ENCODE measurements at regions not wholly inside any gene's neighbourhood (a gene's known extent, or its start where the extent isn't known, plus 50 kb on each side); places are given as distances from the start of the nearest gene placed in this dataset.
"Not testable (repeated sequence)": the region's sequence is repeated elsewhere in the genome, so short reads cannot be mapped to it uniquely, and the experiment has no call there.

GRCh38 chr12:89875809-89876208, 167.2 kb upstream of the ATP2B1 start:
- H3K9ac ChIP-seq (ENCODE audit: low read depth, low read length) = no peak overlapping the region
- no peak overlapping the region for H3K4me3 ChIP-seq (ENCODE audit: low read length)
- no peaks in the 10 kb centered on the region for H3K27me3 ChIP-seq (ENCODE audit: insufficient read depth, low read length)
- H3K4me1 ChIP-seq (ENCODE audit: insufficient read depth, low read length) = no peaks in the 10 kb centered on the region
- no peaks in the 10 kb centered on the region for H3K36me3 ChIP-seq (ENCODE audit: insufficient read depth, low read depth, low read length)
- H3K9me3 ChIP-seq (ENCODE audit: insufficient read depth, low read depth, low read length) = peaks cover 4% of the 10 kb centered on the region; the same call in 1 of the 2 replicates
- H3K27ac ChIP-seq (ENCODE audit: low read length) = no peak overlapping the region

GRCh38 chr12:89875225-89875624, 166.6 kb upstream of the ATP2B1 start:
- no peaks in the 10 kb centered on the region for H3K36me3 ChIP-seq (ENCODE audit: insufficient read depth, low read depth, low read length)
- H3K9ac ChIP-seq (ENCODE audit: low read depth, low read length) = no peak overlapping the region
- no peak overlapping the region for H3K27ac ChIP-seq (ENCODE audit: low read length)
- no peaks in the 10 kb centered on the region for H3K27me3 ChIP-seq (ENCODE audit: insufficient read depth, low read length)
- no peak overlapping the region for H3K4me3 ChIP-seq (ENCODE audit: low read length)
- no peaks in the 10 kb centered on the region for H3K4me1 ChIP-seq (ENCODE audit: insufficient read depth, low read length)
- H3K9me3 ChIP-seq (ENCODE audit: insufficient read depth, low read depth, low read length) = peaks cover 7% of the 10 kb centered on the region

GRCh38 chr12:89874146-89874545, 165.5 kb upstream of the ATP2B1 start:
- Histone ChIP-seq H3K36me3 (ENCODE audit: insufficient read depth, low read depth, low read length) (no peaks in the 10 kb centered on the region), H3K9ac (ENCODE audit: low read depth, low read length) (no peak overlapping the region), H3K9me3 (ENCODE audit: insufficient read depth, low read depth, low read length) (peaks cover 14% of the 10 kb centered on the region), H3K4me3 (ENCODE audit: low read length) (no peak overlapping the region), H3K27me3 (ENCODE audit: insufficient read depth, low read length) (no peaks in the 10 kb centered on the region), H3K4me1 (ENCODE audit: insufficient read depth, low read length) (no peaks in the 10 kb centered on the region), H3K27ac (ENCODE audit: low read length) (no peak overlapping the region)

- Histone ChIP-seq H3K9ac (ENCODE audit: low read depth, low read length) (no peak overlapping the region), H3K4me1 (ENCODE audit: insufficient read depth, low read length) (no peaks in the 10 kb centered on the region), H3K27ac (ENCODE audit: low read length) (no peak overlapping the region), H3K9me3 (ENCODE audit: insufficient read depth, low read depth, low read length) (peaks cover 14% of the 10 kb centered on the region), H3K4me3 (ENCODE audit: low read length) (no peak overlapping the region), H3K27me3 (ENCODE audit: insufficient read depth, low read length) (no peaks in the 10 kb centered on the region), H3K36me3 (ENCODE audit: insufficient read depth, low read depth, low read length) (no peaks in the 10 kb centered on the region)
Measured at GRCh38 chr12:89873745-89874144, 165.1 kb upstream of the ATP2B1 start.

- Histone ChIP-seq H3K27me3 (ENCODE audit: insufficient read depth, low read length) (no peaks in the 10 kb centered on the region), H3K9me3 (ENCODE audit: insufficient read depth, low read depth, low read length) (peaks cover 14% of the 10 kb centered on the region), H3K4me1 (ENCODE audit: insufficient read depth, low read length) (no peaks in the 10 kb centered on the region), H3K4me3 (ENCODE audit: low read length) (no peak overlapping the region), H3K36me3 (ENCODE audit: insufficient read depth, low read depth, low read length) (no peaks in the 10 kb centered on the region), H3K9ac (ENCODE audit: low read depth, low read length) (no peak overlapping the region), H3K27ac (ENCODE audit: low read length) (no peak overlapping the region)
Measured at GRCh38 chr12:89872922-89873630, 164.4 kb upstream of the ATP2B1 start.

GRCh38 chr12:89870413-89871184, 162.0 kb upstream of the ATP2B1 start:
- Histone ChIP-seq H3K36me3 (ENCODE audit: insufficient read depth, low read depth, low read length) (no peaks in the 10 kb centered on the region), H3K4me1 (ENCODE audit: insufficient read depth, low read length) (no peaks in the 10 kb centered on the region), H3K27me3 (ENCODE audit: insufficient read depth, low read length) (peaks cover 12% of the 10 kb centered on the region; the same call in 1 of the 2 replicates), H3K9me3 (ENCODE audit: insufficient read depth, low read depth, low read length) (peaks cover 14% of the 10 kb centered on the region), H3K9ac (ENCODE audit: low read depth, low read length) (no peak overlapping the region), H3K27ac (ENCODE audit: low read length) (no peak overlapping the region), H3K4me3 (ENCODE audit: low read length) (no peak overlapping the region)

- H3K4me1 ChIP-seq (ENCODE audit: insufficient read depth, low read length) = peaks cover 11% of the 10 kb centered on the region; the same call in 1 of the 2 replicates
- not testable (repeated sequence) for H3K36me3 ChIP-seq (ENCODE audit: insufficient read depth, low read depth, low read length); H3K27ac ChIP-seq (ENCODE audit: low read length); H3K4me3 ChIP-seq (ENCODE audit: low read length); H3K9ac ChIP-seq (ENCODE audit: low read depth, low read length)
- peaks cover 14% of the 10 kb centered on the region for H3K9me3 ChIP-seq (ENCODE audit: insufficient read depth, low read depth, low read length)
- peaks cover 40% of the 10 kb centered on the region; the same call in 1 of the 2 replicates for H3K27me3 ChIP-seq (ENCODE audit: insufficient read depth, low read length)
Measured at GRCh38 chr12:89867611-89868010, 159.0 kb upstream of the ATP2B1 start.

- Histone ChIP-seq H3K36me3 (ENCODE audit: insufficient read depth, low read depth, low read length) (no peaks in the 10 kb centered on the region), H3K27me3 (ENCODE audit: insufficient read depth, low read length) (peaks cover 56% of the 10 kb centered on the region), H3K9me3 (ENCODE audit: insufficient read depth, low read depth, low read length) (peaks cover 2% of the 10 kb centered on the region; the same call in 1 of the 2 replicates), H3K4me1 (ENCODE audit: insufficient read depth, low read length) (peaks cover 11% of the 10 kb centered on the region; the same call in 1 of the 2 replicates), H3K9ac (ENCODE audit: low read depth, low read length) (no peak overlapping the region), H3K27ac (ENCODE audit: low read length) (no peak overlapping the region), H3K4me3 (ENCODE audit: low read length) (no peak overlapping the region)
Measured at GRCh38 chr12:89864411-89864810, 155.8 kb upstream of the ATP2B1 start.

GRCh38 chr12:89863968-89864367, 155.3 kb upstream of the ATP2B1 start:
- no peaks in the 10 kb centered on the region; the same call in 1 of the 2 replicates for H3K9me3 ChIP-seq (ENCODE audit: insufficient read depth, low read depth, low read length)
- H3K36me3 ChIP-seq (ENCODE audit: insufficient read depth, low read depth, low read length) = no peaks in the 10 kb centered on the region
- peaks cover 56% of the 10 kb centered on the region for H3K27me3 ChIP-seq (ENCODE audit: insufficient read depth, low read length)
- H3K4me3 ChIP-seq (ENCODE audit: low read length) = no peak overlapping the region
- peaks cover 11% of the 10 kb centered on the region; the same call in 1 of the 2 replicates for H3K4me1 ChIP-seq (ENCODE audit: insufficient read depth, low read length)
- no peak overlapping the region for H3K27ac ChIP-seq (ENCODE audit: low read length)
- H3K9ac ChIP-seq (ENCODE audit: low read depth, low read length) = no peak overlapping the region

- Histone ChIP-seq H3K27me3 (ENCODE audit: insufficient read depth, low read length) (peaks cover 56% of the 10 kb centered on the region), H3K4me1 (ENCODE audit: insufficient read depth, low read length) (peaks cover 11% of the 10 kb centered on the region; the same call in 1 of the 2 replicates), H3K9me3 (ENCODE audit: insufficient read depth, low read depth, low read length) (no peaks in the 10 kb centered on the region; the same call in 1 of the 2 replicates), H3K27ac (ENCODE audit: low read length) (no peak overlapping the region), H3K4me3 (ENCODE audit: low read length) (no peak overlapping the region), H3K9ac (ENCODE audit: low read depth, low read length) (no peak overlapping the region), H3K36me3 (ENCODE audit: insufficient read depth, low read depth, low read length) (no peaks in the 10 kb centered on the region)
Measured at GRCh38 chr12:89863493-89863938, 154.9 kb upstream of the ATP2B1 start.

GRCh38 chr12:89862511-89863445, 154.1 kb upstream of the ATP2B1 start:
- H3K27ac ChIP-seq (ENCODE audit: low read length) = no peak overlapping the region
- H3K4me1 ChIP-seq (ENCODE audit: insufficient read depth, low read length) = peaks cover 11% of the 10 kb centered on the region; the same call in 1 of the 2 replicates
- H3K9ac ChIP-seq (ENCODE audit: low read depth, low read length) = no peak overlapping the region
- peaks cover 56% of the 10 kb centered on the region for H3K27me3 ChIP-seq (ENCODE audit: insufficient read depth, low read length)
- H3K36me3 ChIP-seq (ENCODE audit: insufficient read depth, low read depth, low read length) = no peaks in the 10 kb centered on the region
- no peak overlapping the region for H3K4me3 ChIP-seq (ENCODE audit: low read length)
- H3K9me3 ChIP-seq (ENCODE audit: insufficient read depth, low read depth, low read length) = no peaks in the 10 kb centered on the region
